ENCODE measurements at regions not wholly inside any gene's neighbourhood (a gene's known extent, or its start where the extent isn't known, plus 50 kb on each side); places are given as distances from the start of the nearest gene placed in this dataset.

DNA sequence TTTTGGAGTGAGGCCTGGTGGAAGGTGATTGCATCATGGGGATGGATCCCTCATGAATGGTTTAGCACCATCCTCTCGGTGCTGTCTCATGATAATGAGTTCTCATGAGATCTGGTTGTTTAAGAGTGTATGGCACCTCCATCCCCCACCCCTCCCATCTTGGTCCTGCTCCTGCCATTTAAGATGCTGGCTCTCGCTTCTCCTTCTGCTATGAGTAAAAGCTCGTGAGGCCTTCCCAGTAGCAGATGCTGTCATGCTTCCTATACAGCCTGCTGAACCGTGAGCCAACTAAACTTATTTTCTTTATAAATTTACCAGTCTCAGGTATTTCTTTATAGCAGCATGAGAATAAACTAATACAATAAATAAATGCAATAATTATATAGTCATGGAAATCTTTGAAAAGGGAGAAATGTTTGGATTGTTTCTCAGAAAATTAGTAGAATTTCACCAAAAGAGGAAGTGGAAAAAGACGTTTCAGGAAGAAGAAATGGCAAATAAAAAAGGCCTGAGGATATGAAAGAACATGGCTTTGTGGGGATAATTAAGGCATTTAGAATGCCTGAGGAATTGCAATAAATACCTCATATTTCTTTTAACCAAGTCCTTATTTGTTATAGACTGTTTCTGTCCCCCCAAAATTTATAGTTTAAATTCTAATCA is 451.2 kb upstream of the ADGRL4 start:
- Histone ChIP-seq H4K20me1 (ENCODE audit: insufficient read depth, low read length) (no peaks in the 10 kb centered on the region), H3K9me3 (ENCODE audit: low read length) (no peaks in the 10 kb centered on the region; the same call in 1 of the 2 replicates), H3K4me2 (ENCODE audit: low read length) (no peak overlapping the region), H3K79me2 (ENCODE audit: insufficient read depth, low read depth, low read length) (no peaks in the 10 kb centered on the region), H3K36me3 (ENCODE audit: insufficient read depth, low read length) (no peaks in the 10 kb centered on the region), H3K4me1 (ENCODE audit: insufficient read depth, low read length, poor library complexity, severe bottlenecking) (peaks cover 4% of the 10 kb centered on the region), H3K4me3 (ENCODE audit: low read depth, low read length, poor library complexity, severe bottlenecking) (no peak overlapping the region), H3K9me2 (ENCODE audit: insufficient read depth, low read length) (no peaks in the 10 kb centered on the region), H3K27ac (ENCODE audit: low read depth, low read length, poor library complexity, severe bottlenecking) (no peak overlapping the region), H2AFZ (ENCODE audit: low read length) (no peak overlapping the region)
- CTCF ChIA-PET (ENCODE audit: unreplicated experiment), result no interaction called here
- no TSS peak for BruUV-seq (replicated peaks)
- DNase-seq (ENCODE audit: low spot score), result no peak
- no peak for TF ChIP-seq EZH2phosphoT487 (IDR thresholded peaks at IDR 0.05; ENCODE audit: borderline replicate concordance, low read depth, low read length)
- TF ChIP-seq, protein P1, sequence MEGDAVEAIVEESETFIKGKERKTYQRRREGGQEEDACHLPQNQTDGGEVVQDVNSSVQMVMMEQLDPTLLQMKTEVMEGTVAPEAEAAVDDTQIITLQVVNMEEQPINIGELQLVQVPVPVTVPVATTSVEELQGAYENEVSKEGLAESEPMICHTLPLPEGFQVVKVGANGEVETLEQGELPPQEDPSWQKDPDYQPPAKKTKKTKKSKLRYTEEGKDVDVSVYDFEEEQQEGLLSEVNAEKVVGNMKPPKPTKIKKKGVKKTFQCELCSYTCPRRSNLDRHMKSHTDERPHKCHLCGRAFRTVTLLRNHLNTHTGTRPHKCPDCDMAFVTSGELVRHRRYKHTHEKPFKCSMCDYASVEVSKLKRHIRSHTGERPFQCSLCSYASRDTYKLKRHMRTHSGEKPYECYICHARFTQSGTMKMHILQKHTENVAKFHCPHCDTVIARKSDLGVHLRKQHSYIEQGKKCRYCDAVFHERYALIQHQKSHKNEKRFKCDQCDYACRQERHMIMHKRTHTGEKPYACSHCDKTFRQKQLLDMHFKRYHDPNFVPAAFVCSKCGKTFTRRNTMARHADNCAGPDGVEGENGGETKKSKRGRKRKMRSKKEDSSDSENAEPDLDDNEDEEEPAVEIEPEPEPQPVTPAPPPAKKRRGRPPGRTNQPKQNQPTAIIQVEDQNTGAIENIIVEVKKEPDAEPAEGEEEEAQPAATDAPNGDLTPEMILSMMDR (conservative IDR thresholded peaks at IDR 0.05; ENCODE audit: low read length), result no peak
- intact Hi-C loops (cut with micrococcal nuclease; ENCODE audit: unreplicated experiment), result no loop called here
- POLR2A ChIA-PET, result no interaction called here

DNA sequence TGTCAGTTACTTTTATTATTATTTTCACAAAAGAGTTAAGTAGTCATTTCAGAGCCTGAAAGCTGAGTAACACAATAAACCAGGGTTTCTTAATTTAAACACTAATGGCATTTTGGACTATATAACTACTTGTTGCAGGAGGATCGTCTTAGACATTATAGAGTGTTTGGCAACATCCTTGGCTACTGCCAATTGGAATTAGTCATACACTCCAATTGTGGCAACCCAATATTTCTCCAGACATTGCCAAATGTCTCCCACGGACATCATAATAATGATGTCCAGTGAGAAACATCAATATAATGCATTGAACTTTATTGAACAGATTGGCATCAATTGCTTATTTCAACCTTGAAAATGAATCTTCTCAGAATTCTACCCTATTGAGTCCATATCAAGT is 441.9 kb upstream of the ADGRL4 start:
- TF ChIP-seq EZH2phosphoT487 (IDR thresholded peaks at IDR 0.05; ENCODE audit: borderline replicate concordance, low read depth, low read length), result no peak
- TF ChIP-seq, protein P1 (conservative IDR thresholded peaks at IDR 0.05; ENCODE audit: low read length), result no peak
- ChIA-PET CTCF (ENCODE audit: unreplicated experiment) (no interaction called here), POLR2A (interaction anchor here (0.6 kb wide), 1 partner anchor 180 kb away, joined by 3 read pairs; no protein-coding TSS in a partner anchor)
- Histone ChIP-seq H3K4me3 (ENCODE audit: low read depth, low read length, poor library complexity, severe bottlenecking) (no peak overlapping the region), H3K9me2 (ENCODE audit: insufficient read depth, low read length) (no peaks in the 10 kb centered on the region), H3K27ac (ENCODE audit: low read depth, low read length, poor library complexity, severe bottlenecking) (no peak overlapping the region), H4K20me1 (ENCODE audit: insufficient read depth, low read length) (no peaks in the 10 kb centered on the region), H2AFZ (ENCODE audit: low read length) (no peak overlapping the region), H3K4me1 (ENCODE audit: insufficient read depth, low read length, poor library complexity, severe bottlenecking) (no peaks in the 10 kb centered on the region), H3K36me3 (ENCODE audit: insufficient read depth, low read length) (no peaks in the 10 kb centered on the region), H3K4me2 (ENCODE audit: low read length) (no peak overlapping the region), H3K9me3 (ENCODE audit: low read length) (no peaks in the 10 kb centered on the region), H3K79me2 (ENCODE audit: insufficient read depth, low read depth, low read length) (no peaks in the 10 kb centered on the region)
- no peak for DNase-seq (ENCODE audit: low spot score)
- BruUV-seq (replicated peaks), result no TSS peak
- intact Hi-C loops (cut with micrococcal nuclease; ENCODE audit: unreplicated experiment), result no loop called here

DNA sequence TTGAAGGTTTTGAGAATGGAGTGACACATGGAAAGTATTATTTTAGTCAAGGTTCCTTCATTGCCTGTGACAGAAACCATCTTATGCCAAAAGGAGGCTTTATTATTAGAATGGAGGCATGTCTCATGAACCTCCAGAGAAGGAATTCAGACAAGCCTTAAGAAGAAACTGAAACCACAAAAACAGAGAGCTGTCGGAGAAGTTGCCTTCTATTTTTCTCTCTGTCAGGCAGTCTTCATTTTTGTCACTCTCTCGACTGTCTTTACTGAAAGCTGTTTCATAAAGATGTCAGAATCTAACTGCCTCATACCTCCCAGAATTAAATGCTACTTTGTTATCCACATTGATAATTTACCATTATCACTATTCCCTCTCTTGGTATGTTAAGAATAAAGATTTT is 434.7 kb upstream of the ADGRL4 start:
- Histone ChIP-seq H3K36me3 (ENCODE audit: insufficient read depth, low read length) (no peaks in the 10 kb centered on the region), H3K79me2 (ENCODE audit: insufficient read depth, low read depth, low read length) (no peaks in the 10 kb centered on the region), H3K9me3 (ENCODE audit: low read length) (no peaks in the 10 kb centered on the region), H3K27ac (ENCODE audit: low read depth, low read length, poor library complexity, severe bottlenecking) (no peak overlapping the region), H3K4me1 (ENCODE audit: insufficient read depth, low read length, poor library complexity, severe bottlenecking) (no peaks in the 10 kb centered on the region), H3K9me2 (ENCODE audit: insufficient read depth, low read length) (no peaks in the 10 kb centered on the region), H4K20me1 (ENCODE audit: insufficient read depth, low read length) (no peaks in the 10 kb centered on the region), H3K4me2 (ENCODE audit: low read length) (no peak overlapping the region), H2AFZ (ENCODE audit: low read length) (no peak overlapping the region), H3K4me3 (ENCODE audit: low read depth, low read length, poor library complexity, severe bottlenecking) (no peak overlapping the region)
- TF ChIP-seq, protein P1 (conservative IDR thresholded peaks at IDR 0.05; ENCODE audit: low read length), result no peak
- no peak for TF ChIP-seq EZH2phosphoT487 (IDR thresholded peaks at IDR 0.05; ENCODE audit: borderline replicate concordance, low read depth, low read length)
- DNase-seq (ENCODE audit: low spot score), result no peak
- intact Hi-C loops (cut with micrococcal nuclease; ENCODE audit: unreplicated experiment), result no loop called here
- ChIA-PET POLR2A (no interaction called here), CTCF (ENCODE audit: unreplicated experiment) (no interaction called here)
- BruUV-seq (replicated peaks), result no TSS peak
